Hepatocyte (in vitro differentiated cells): ENCODE measurements at regions not wholly inside any gene's neighbourhood (a gene's known extent, or its start where the extent isn't known, plus 50 kb on each side); places are given as distances from the start of the nearest gene placed in this dataset.

Experiments used
- DNase-seq: peaks from one replicate; pipeline ENCODE4 v3.0.0-alpha.2; 2016; ENCODE audit warnings: low spot score
- H2AFZ ChIP-seq: fragments of 200-600 bp; sonication (generic); 2 replicates; pipeline ENCODE4 v1.6.0; 2016; ENCODE audit warnings: antibody characterized with exemption, mild to moderate bottlenecking
- H3K27ac ChIP-seq: fragments of 200-600 bp; sonication (generic); 2 replicates; pipeline ENCODE4 v1.5.1; 2016; ENCODE audit warnings: mild to moderate bottlenecking
- H3K27me3 ChIP-seq: fragments of 200-600 bp; sonication (generic); 2 replicates; pipeline ENCODE4 v1.6.1; 2016
- H3K36me3 ChIP-seq: fragments of 200-600 bp; sonication (generic); replicated peaks from 2 replicates; pipeline ENCODE4 v1.5.1; 2016; ENCODE audit warnings: low read depth; ENCODE audit not compliant: insufficient read depth
- H3K4me1 ChIP-seq: fragments of 200-600 bp; sonication (generic); 2 replicates; pipeline ENCODE4 v1.5.1; 2016; ENCODE audit warnings: mild to moderate bottlenecking, moderate library complexity; ENCODE audit not compliant: insufficient read depth
- H3K4me2 ChIP-seq: fragments of 200-600 bp; sonication (generic); 2 replicates; pipeline ENCODE4 v1.6.0; 2016
- H3K4me3 ChIP-seq: fragments of 200-600 bp; sonication (generic); 2 replicates; pipeline ENCODE4 v1.5.1; 2016; ENCODE audit warnings: mild to moderate bottlenecking
- H3K79me2 ChIP-seq: fragments of 200-600 bp; sonication (generic); 2 replicates; pipeline ENCODE4 v1.6.0; 2017; ENCODE audit warnings: mild to moderate bottlenecking
- H3K9me2 ChIP-seq: fragments of 200-600 bp; sonication (generic); replicated peaks from 2 replicates; pipeline ENCODE4 v1.6.0; 2017; ENCODE audit warnings: mild to moderate bottlenecking; ENCODE audit not compliant: insufficient read depth
- H3K9me3 ChIP-seq: fragments of 200-600 bp; sonication (generic); 2 replicates; pipeline ENCODE4 v1.5.1; 2016; ENCODE audit warnings: low read depth, mild to moderate bottlenecking
- H4K20me1 ChIP-seq: fragments of 200-600 bp; sonication (generic); 2 replicates; pipeline ENCODE4 v1.6.0; 2016; ENCODE audit warnings: mild to moderate bottlenecking; ENCODE audit not compliant: insufficient read depth, poor library complexity, severe bottlenecking
- CTCF ChIP-seq: fragments of 200-600 bp; sonication (generic); IDR thresholded peaks from 2 replicates; pipeline ENCODE4 v1.5.1; 2016; ENCODE audit warnings: antibody characterized with exemption, mild to moderate bottlenecking; ENCODE audit not compliant: poor library complexity
- EZH2 ChIP-seq: fragments of 200-600 bp; sonication (generic); IDR thresholded peaks from 2 replicates; pipeline ENCODE4 v1.6.1; 2016; ENCODE audit warnings: antibody characterized with exemption, mild to moderate bottlenecking, borderline replicate concordance
- EZH2phosphoT487 ChIP-seq: fragments of 200-600 bp; sonication (generic); IDR thresholded peaks from one replicate; pipeline ENCODE4 v1.6.1; 2018; ENCODE audit warnings: antibody characterized with exemption, mild to moderate bottlenecking, low read depth, moderate library complexity; ENCODE audit not compliant: unreplicated experiment, severe bottlenecking
- WGBS: methylation state at CpG from one replicate; pipeline ENCODE4 v1.1.6; 2016; ENCODE audit warnings: low lambda C conversion rate; ENCODE audit errors: missing lambda C conversion rate; 5-methylcytosine and 5-hydroxymethylcytosine counted together

GRCh38 chr2:40043641-40044040 is 264.6 kb upstream of the THUMPD2 start:
- no peak overlapping the region for H3K4me2 ChIP-seq
- no peak overlapping the region for H2AFZ ChIP-seq
- H3K4me3 ChIP-seq: no peak overlapping the region
- no peaks in the 10 kb centered on the region for H3K9me3 ChIP-seq
- no peaks in the 10 kb centered on the region for H4K20me1 ChIP-seq
- TF ChIP-seq EZH2 (no peak), CTCF (no peak), EZH2phosphoT487 (no peak)
- H3K9me2 ChIP-seq: no peaks in the 10 kb centered on the region
- no peak for DNase-seq
- 61% methylated on average over 5 of the region's 5 CpGs for WGBS
- no peaks in the 10 kb centered on the region for H3K79me2 ChIP-seq
- H3K36me3 ChIP-seq: no peaks in the 10 kb centered on the region
- H3K27ac ChIP-seq: no peak overlapping the region
- H3K27me3 ChIP-seq: no peaks in the 10 kb centered on the region
- peaks cover 2% of the 10 kb centered on the region for H3K4me1 ChIP-seq

GRCh38 chr2:40043191-40043590 is 264.1 kb upstream of the THUMPD2 start:
- Histone ChIP-seq H4K20me1 (no peaks in the 10 kb centered on the region), H3K9me3 (no peaks in the 10 kb centered on the region), H3K36me3 (no peaks in the 10 kb centered on the region), H3K4me2 (no peak overlapping the region), H3K27ac (no peak overlapping the region), H3K27me3 (no peaks in the 10 kb centered on the region), H3K9me2 (no peaks in the 10 kb centered on the region), H3K4me3 (no peak overlapping the region), H3K4me1 (peaks cover under 1% of the 10 kb centered on the region), H2AFZ (no peak overlapping the region), H3K79me2 (no peaks in the 10 kb centered on the region)
- DNase-seq: no peak
- 90% methylated on average over 4 of the region's 4 CpGs for WGBS
- TF ChIP-seq EZH2phosphoT487: no peak
- no peak for TF ChIP-seq EZH2
- no peak for TF ChIP-seq CTCF

GRCh38 chr2:40041422-40042382 is 262.6 kb upstream of the THUMPD2 start:
- 75% methylated on average over 6 of the region's 6 CpGs for WGBS
- H3K27me3 ChIP-seq: no peaks in the 10 kb centered on the region
- no peak overlapping the region for H3K4me2 ChIP-seq
- no peak overlapping the region for H2AFZ ChIP-seq
- no peaks in the 10 kb centered on the region for H3K36me3 ChIP-seq
- no peaks in the 10 kb centered on the region for H3K9me2 ChIP-seq
- no peaks in the 10 kb centered on the region for H3K79me2 ChIP-seq
- H3K4me3 ChIP-seq: no peak overlapping the region
- TF ChIP-seq EZH2 (no peak), CTCF (no peak), EZH2phosphoT487 (no peak)
- no peak for DNase-seq
- H3K27ac ChIP-seq: no peak overlapping the region
- H4K20me1 ChIP-seq: no peaks in the 10 kb centered on the region
- no peaks in the 10 kb centered on the region for H3K9me3 ChIP-seq
- H3K4me1 ChIP-seq: no peaks in the 10 kb centered on the region
